Caki2 (cell line): ENCODE measurements at regions not wholly inside any gene's neighbourhood (a gene's known extent, or its start where the extent isn't known, plus 50 kb on each side); places are given as distances from the start of the nearest gene placed in this dataset.

ENCODE experiments used
- DNase-seq: peaks from one replicate; pipeline ENCODE4 v3.0.0-alpha.2; 2015; ENCODE audit warnings: low read depth
- in situ Hi-C: cut with HindIII; loops from 2 replicates; pipeline ENCODE4 v1.10.0; 2016; ENCODE audit warnings: low sequenced_read_pairs, low pct_unique_long_range_greater_than_20kb, mixed read lengths

GRCh38 chr4:122555216-122555615 lies 65.7 kb downstream of the IL21 start:
- DNase-seq: no peak
- in situ Hi-C loops: no loop called here

DNA sequence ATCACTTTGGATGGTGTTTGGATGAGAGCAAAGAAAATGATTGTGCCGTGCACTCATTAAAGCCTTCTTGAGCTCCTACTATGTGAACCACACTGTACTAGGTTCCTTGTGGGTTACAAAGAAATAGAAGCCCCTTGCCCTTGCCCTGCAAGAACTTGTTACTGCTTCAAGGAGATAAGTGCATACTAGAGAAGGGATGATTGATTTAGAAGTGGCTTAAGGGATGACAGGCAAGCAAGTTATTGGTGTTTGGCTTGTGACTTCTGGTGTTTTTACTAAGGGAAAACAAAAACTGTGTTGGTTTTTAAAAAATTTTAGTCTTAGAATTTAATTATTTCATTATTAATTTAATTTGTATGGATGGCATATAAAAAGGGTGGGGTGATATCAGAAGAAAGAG lies 67.4 kb downstream of the IL21 start:
- in situ Hi-C loops: no loop called here
- no peak for DNase-seq

DNA sequence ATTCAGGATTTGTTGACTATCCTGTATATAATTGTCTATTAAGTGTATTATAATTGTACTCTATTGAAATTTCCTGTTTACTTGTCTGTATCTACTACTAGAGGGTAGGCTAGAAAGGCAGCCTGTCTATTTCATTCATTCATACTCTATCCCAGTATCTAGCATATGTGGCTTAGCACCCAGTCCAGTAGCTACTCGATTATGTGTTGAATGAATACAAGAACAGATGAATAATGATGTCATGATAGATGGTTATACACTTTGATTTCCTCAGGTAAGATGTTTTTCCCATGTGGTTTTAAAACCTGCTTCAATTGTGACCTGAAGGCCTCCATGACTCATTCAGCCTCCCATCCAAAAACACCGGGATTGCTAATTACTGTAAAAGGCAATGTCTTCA lies 68.0 kb downstream of the IL21 start:
- in situ Hi-C loops: no loop called here
- DNase-seq: no peak

GRCh38 chr4:122548886-122549630 lies 71.8 kb downstream of the IL21 start:
- DNase-seq: no peak
- in situ Hi-C loops: no loop called here

DNA sequence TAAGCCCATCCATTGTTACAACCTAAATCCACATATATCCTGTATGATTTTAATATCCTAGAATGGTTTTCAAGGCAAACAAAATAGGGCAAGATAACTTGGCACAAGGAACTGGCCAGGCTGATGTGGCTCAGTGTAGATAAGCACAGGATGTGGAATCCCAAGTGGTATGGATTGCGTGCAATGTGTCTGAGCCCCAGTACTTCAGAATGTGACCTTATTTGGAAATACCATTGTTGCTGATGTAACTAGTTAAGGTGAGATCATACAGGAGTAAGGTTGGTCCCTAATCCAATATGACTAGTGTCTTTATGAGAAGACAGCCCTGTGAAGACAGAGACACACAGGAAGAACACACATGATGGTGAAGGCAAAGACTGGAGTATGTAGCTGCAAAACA lies 72.4 kb downstream of the IL21 start:
- DNase-seq: no peak
- in situ Hi-C loops: no loop called here

GRCh38 chr4:122542411-122543236 lies 78.2 kb downstream of the IL21 start:
- no peak for DNase-seq
- in situ Hi-C loops: no loop called here

GRCh38 chr4:122541996-122542395 lies 78.9 kb downstream of the IL21 start:
- in situ Hi-C loops: no loop called here
- no peak for DNase-seq

DNA sequence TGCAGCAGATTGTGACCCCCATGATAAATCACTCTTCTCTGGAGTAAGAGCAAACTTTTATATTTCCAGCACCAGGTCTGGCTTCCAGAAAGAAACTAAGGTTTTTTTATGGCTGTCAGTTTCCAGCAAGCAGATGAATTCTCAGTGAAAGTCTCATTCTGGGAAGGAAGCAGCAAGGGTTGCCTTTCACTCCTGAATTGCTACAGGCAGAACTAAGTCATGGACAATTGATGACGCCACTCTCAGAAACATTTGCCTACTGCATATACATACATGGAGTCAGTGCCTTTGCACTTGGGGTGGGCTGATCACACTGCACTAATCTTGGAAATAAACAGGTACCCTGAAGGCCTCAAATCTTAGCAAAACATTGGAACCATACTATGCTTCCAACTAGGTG lies 80.0 kb downstream of the IL21 start:
- in situ Hi-C loops: no loop called here
- no peak for DNase-seq

- in situ Hi-C loops: no loop called here
- no peak for DNase-seq
Observed at GRCh38 chr4:122539861-122540465, 80.9 kb downstream of the IL21 start.

- in situ Hi-C loops: no loop called here
- no peak for DNase-seq
Observed at GRCh38 chr4:122537388-122538135, 81.0 kb upstream of the IL2 start.

DNA sequence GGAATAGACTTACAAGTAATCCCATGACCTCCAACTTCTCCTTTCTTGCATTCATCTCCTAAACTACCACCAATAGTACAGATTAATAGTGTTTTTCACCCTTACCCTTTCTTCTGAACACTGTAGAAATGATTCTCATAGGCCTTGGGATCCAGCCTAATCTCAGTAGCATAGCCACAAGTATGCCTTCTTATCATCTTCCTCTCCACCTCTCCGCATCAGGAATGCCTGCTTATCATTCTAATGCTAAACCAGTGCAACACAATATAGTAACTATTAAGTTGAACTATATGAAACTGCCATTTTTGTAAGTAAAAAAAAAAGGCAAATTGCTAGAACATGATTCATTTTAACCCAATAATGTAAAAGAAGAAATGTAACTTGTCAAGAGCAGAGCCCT lies 79.5 kb upstream of the IL2 start:
- in situ Hi-C loops: no loop called here
- no peak for DNase-seq

- in situ Hi-C loops: no loop called here
- no peak for DNase-seq
Observed at GRCh38 chr4:122534776-122535175, 78.3 kb upstream of the IL2 start.

GRCh38 chr4:122533841-122534240 lies 77.3 kb upstream of the IL2 start:
- in situ Hi-C loops: no loop called here
- DNase-seq: no peak

DNA sequence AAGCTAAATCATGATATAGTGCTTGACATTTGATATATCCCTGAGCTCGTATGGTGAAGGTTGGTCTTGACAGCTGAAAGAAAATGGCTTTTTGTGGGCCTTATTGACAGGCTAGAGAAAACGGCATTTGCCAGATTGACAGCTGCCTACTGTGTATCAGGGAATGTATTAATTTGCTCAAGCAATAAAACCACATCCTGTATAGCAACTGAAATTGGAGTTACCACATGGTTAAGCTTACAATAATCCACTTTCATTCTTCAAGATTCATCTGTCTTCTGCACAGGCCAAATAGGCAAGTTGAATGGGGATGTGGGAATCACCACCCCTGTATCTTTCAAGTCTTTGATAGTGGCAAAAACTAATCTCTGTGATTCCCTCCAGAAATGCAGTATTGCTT lies 76.2 kb upstream of the IL2 start:
- DNase-seq: no peak
- in situ Hi-C loops: no loop called here

- in situ Hi-C loops: no loop called here
- DNase-seq: no peak
Observed at GRCh38 chr4:122531514-122531913, 75.0 kb upstream of the IL2 start.

- in situ Hi-C loops: no loop called here
- no peak for DNase-seq
Observed at GRCh38 chr4:122531038-122531437, 74.5 kb upstream of the IL2 start.

DNA sequence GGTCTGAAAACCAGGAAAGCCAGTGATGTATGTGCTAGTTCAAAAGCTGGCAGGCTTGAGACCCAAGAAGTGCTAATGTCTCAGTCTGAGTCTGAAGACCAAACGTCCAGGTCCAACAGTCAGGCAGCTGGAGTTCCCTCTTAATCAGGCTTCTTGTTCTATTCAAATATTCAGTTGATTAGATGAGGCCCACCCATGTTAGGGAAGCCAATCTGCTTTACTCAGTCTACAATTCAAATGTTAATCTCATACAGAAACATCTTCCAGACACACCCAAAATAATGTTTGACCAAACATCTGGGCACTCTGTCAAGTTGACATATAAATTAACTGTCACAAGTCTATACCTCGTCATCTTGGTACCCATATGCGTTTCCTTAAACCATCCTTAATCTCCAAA lies 72.4 kb upstream of the IL2 start:
- DNase-seq: no peak
- in situ Hi-C loops: no loop called here

- peak; percentile 4 for DNase-seq
- in situ Hi-C loops: no loop called here
Observed at GRCh38 chr4:122525865-122526264, 69.3 kb upstream of the IL2 start.

DNA sequence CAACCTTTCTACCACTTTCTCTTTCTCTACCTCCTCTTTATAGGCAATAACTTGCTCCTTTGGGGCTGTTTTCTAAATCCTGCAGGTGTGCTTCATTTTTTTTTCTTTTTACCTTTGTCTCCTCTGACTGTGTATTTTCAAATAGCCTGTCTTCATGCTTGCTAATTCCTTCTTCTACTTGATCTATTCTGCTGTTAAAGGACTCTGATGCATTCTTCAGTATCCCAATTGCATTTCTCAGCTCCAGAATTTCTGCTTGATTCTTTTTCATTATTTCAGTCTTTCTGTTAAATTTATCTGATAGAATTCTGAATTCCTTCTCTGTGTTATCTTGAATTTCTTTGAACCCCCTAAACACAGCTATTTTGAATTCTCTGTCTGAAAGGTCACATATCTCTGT lies 67.7 kb upstream of the IL2 start:
- in situ Hi-C loops: no loop called here
- DNase-seq: no peak
